GM19025 (cell line): ENCODE measurements at regions not wholly inside any gene's neighbourhood (a gene's known extent, or its start where the extent isn't known, plus 50 kb on each side); places are given as distances from the start of the nearest gene placed in this dataset.

Experiments
- ATAC-seq: cut with Tn5 transposase; IDR thresholded peaks from one replicate; pipeline ENCODE4 v1.9.1; 2021; ENCODE audit warnings: mild to moderate bottlenecking, low read depth, moderate library complexity; ENCODE audit not compliant: unreplicated experiment

- no peak for ATAC-seq
Measured at GRCh38 chr15:26477044-26477443, 295.8 kb downstream of the GABRB3 start.

GRCh38 chr15:26475554-26475953, 297.3 kb downstream of the GABRB3 start:
- ATAC-seq: no peak

GRCh38 chr15:26472661-26473060, 300.2 kb downstream of the GABRB3 start:
- no peak for ATAC-seq

GRCh38 chr15:26461847-26462608, 310.8 kb downstream of the GABRB3 start:
- no peak for ATAC-seq

- no peak for ATAC-seq
Measured at GRCh38 chr15:26460165-26460564, 312.7 kb downstream of the GABRB3 start.

GRCh38 chr15:26455828-26456227, 317.0 kb downstream of the GABRB3 start:
- ATAC-seq: no peak

- no peak for ATAC-seq
Measured at GRCh38 chr15:26453914-26454313, 319.0 kb downstream of the GABRB3 start.

- no peak for ATAC-seq
Measured at GRCh38 chr15:26451995-26452394, 320.9 kb downstream of the GABRB3 start.

GRCh38 chr15:26449291-26449690, 323.6 kb downstream of the GABRB3 start:
- ATAC-seq: no peak

GRCh38 chr15:26443321-26443720, 329.5 kb downstream of the GABRB3 start:
- ATAC-seq: no peak

GRCh38 chr15:26442680-26443079, 330.2 kb downstream of the GABRB3 start:
- no peak for ATAC-seq

- no peak for ATAC-seq
Measured at GRCh38 chr15:26439681-26440080, 333.2 kb downstream of the GABRB3 start.

GRCh38 chr15:26438718-26439117, 334.1 kb downstream of the GABRB3 start:
- no peak for ATAC-seq

- no peak for ATAC-seq
Measured at GRCh38 chr15:26438316-26438715, 334.6 kb downstream of the GABRB3 start.

- ATAC-seq: no peak
Measured at GRCh38 chr15:26433818-26434217, 339.0 kb downstream of the GABRB3 start.

- ATAC-seq: no peak
Measured at GRCh38 chr15:26433060-26433459, 339.8 kb downstream of the GABRB3 start.

GRCh38 chr15:26421065-26421464, 351.8 kb downstream of the GABRB3 start:
- ATAC-seq: no peak

- ATAC-seq: no peak
Measured at GRCh38 chr15:26395624-26396023, 377.2 kb downstream of the GABRB3 start.

GRCh38 chr15:26394801-26395200, 378.1 kb downstream of the GABRB3 start:
- no peak for ATAC-seq

- no peak for ATAC-seq
Measured at GRCh38 chr15:26392956-26393355, 379.9 kb downstream of the GABRB3 start.

GRCh38 chr15:26391567-26392194, 381.2 kb downstream of the GABRB3 start:
- no peak for ATAC-seq

- no peak for ATAC-seq
Measured at GRCh38 chr15:26382444-26383072, 390.3 kb downstream of the GABRB3 start.
